ENCODE measurements at regions not wholly inside any gene's neighbourhood (a gene's known extent, or its start where the extent isn't known, plus 50 kb on each side); places are given as distances from the start of the nearest gene placed in this dataset.

GRCh38 chr12:4120316-4120917 lies 153.1 kb upstream of the CCND2 start:
- WGBS, 4 donors, result 60 to 75% (median 70%) methylated on average over 5 of the region's 5 CpGs
- intact Hi-C loops (cut with DNase I), result no loop called here
- Histone ChIP-seq H3K27ac (no peak overlapping the region), H3K9me3 (replicated peaks in 1 of 3) (no peaks in the 10 kb centered on the region), H3K27me3 (peaks cover 6% of the 10 kb centered on the region), H3K4me1 (replicated peaks in 1 of 2) (no peaks in the 10 kb centered on the region), H3K4me3 (no peak overlapping the region), H3K36me3 (replicated peaks in 1 of 2) (no peaks in the 10 kb centered on the region)
- TF ChIP-seq POLR2A (IDR thresholded peaks at IDR 0.05) (no peak), CTCF (IDR thresholded peaks at IDR 0.05) (no peak)
- peak in 1 of 7 donors; percentile 5 for DNase-seq

GRCh38 chr12:4119157-4119761 lies 154.3 kb upstream of the CCND2 start:
- H3K27me3 ChIP-seq, result peaks cover 6% of the 10 kb centered on the region
- intact Hi-C loops (cut with DNase I), result no loop called here
- no peaks in the 10 kb centered on the region for H3K9me3 ChIP-seq (replicated peaks in 1 of 3)
- no peaks in the 10 kb centered on the region for H3K4me1 ChIP-seq (replicated peaks in 1 of 2)
- 81 to 90% (median 84%) methylated on average over 7 of the region's 7 CpGs for WGBS, 4 donors
- DNase-seq, result no peak
- no peak overlapping the region for H3K27ac ChIP-seq
- TF ChIP-seq CTCF (IDR thresholded peaks at IDR 0.05), result no peak
- TF ChIP-seq POLR2A (IDR thresholded peaks at IDR 0.05), result no peak
- H3K4me3 ChIP-seq, result no peak overlapping the region
- H3K36me3 ChIP-seq (replicated peaks in 1 of 2), result no peaks in the 10 kb centered on the region

- DNase-seq, result peak in 1 of 7 donors; percentile 30
- WGBS, 4 donors, result 62 to 76% (median 67%) methylated on average over 7 of the region's 7 CpGs
Measured at GRCh38 chr12:4118601-4119156, 154.9 kb upstream of the CCND2 start.

More at GRCh38 chr12:4118601-4119156, 154.9 kb upstream of the CCND2 start:
- Histone ChIP-seq H3K27me3 (peaks cover 6% of the 10 kb centered on the region), H3K4me1 (replicated peaks in 1 of 2) (no peaks in the 10 kb centered on the region), H3K4me3 (no peak overlapping the region), H3K36me3 (replicated peaks in 1 of 2) (no peaks in the 10 kb centered on the region), H3K27ac (no peak overlapping the region), H3K9me3 (replicated peaks in 1 of 3) (no peaks in the 10 kb centered on the region)
- TF ChIP-seq POLR2A (IDR thresholded peaks at IDR 0.05) (no peak), CTCF (IDR thresholded peaks at IDR 0.05) (no peak)
- intact Hi-C loops (cut with DNase I), result no loop called here
